NT2/D1 (cell line): ENCODE measurements at regions not wholly inside any gene's neighbourhood (a gene's known extent, or its start where the extent isn't known, plus 50 kb on each side); places are given as distances from the start of the nearest gene placed in this dataset.

Source experiments
- YY1 ChIP-seq: IDR thresholded peaks from 2 replicates; pipeline ENCODE4 v1.6.1; 2011; ENCODE audit not compliant: insufficient read length, insufficient read depth
- ZNF274 ChIP-seq: IDR thresholded peaks from 2 replicates; pipeline ENCODE4 v1.6.1; 2011; ENCODE audit warnings: mild to moderate bottlenecking, low read depth, low read length

- TF ChIP-seq YY1 (no peak), ZNF274 (no peak)
These were observed 323.5 kb upstream of the PTGER4 start for GRCh38 chr5:40356248-40356647.
